ENCODE measurements at regions not wholly inside any gene's neighbourhood (a gene's known extent, or its start where the extent isn't known, plus 50 kb on each side); places are given as distances from the start of the nearest gene placed in this dataset.

- H3K9me3 ChIP-seq (ENCODE audit: insufficient read depth, low read length): no peaks in the 10 kb centered on the region
- no peak overlapping the region for H3K4me3 ChIP-seq (ENCODE audit: low read length)
- H3K36me3 ChIP-seq (replicated peaks; ENCODE audit: low read depth, low read length): no peaks in the 10 kb centered on the region
- H3K9ac ChIP-seq (ENCODE audit: low read length): no peak overlapping the region
- H2AFZ ChIP-seq (ENCODE audit: low read depth, low read length): no peak overlapping the region
- no peaks in the 10 kb centered on the region for H3K79me2 ChIP-seq (ENCODE audit: low read length)
- no peak for TF ChIP-seq EZH2phosphoT487 (IDR thresholded peaks at IDR 0.05; ENCODE audit: low read depth)
- TF ChIP-seq CTCF (IDR thresholded peaks at IDR 0.05; ENCODE audit: low read depth, low read length): no peak
- peaks cover 30% of the 10 kb centered on the region for H3K27me3 ChIP-seq (ENCODE audit: low read depth, low read length)
- no peaks in the 10 kb centered on the region for H4K20me1 ChIP-seq (ENCODE audit: insufficient read depth, low read length)
- no peak overlapping the region for H3K27ac ChIP-seq (ENCODE audit: low read length)
- no peaks in the 10 kb centered on the region for H3K4me1 ChIP-seq (ENCODE audit: low read length)
- H3K4me2 ChIP-seq (ENCODE audit: low read length): no peak overlapping the region
Observed at GRCh38 chr20:40254023-40254772, 434.8 kb downstream of the MAFB start.

GRCh38 chr20:40251284-40251932 lies 437.6 kb downstream of the MAFB start:
- Histone ChIP-seq H3K4me3 (ENCODE audit: low read length) (no peak overlapping the region), H3K36me3 (replicated peaks; ENCODE audit: low read depth, low read length) (no peaks in the 10 kb centered on the region), H4K20me1 (ENCODE audit: insufficient read depth, low read length) (no peaks in the 10 kb centered on the region), H3K4me1 (ENCODE audit: low read length) (no peaks in the 10 kb centered on the region), H3K9ac (ENCODE audit: low read length) (no peak overlapping the region), H3K79me2 (ENCODE audit: low read length) (no peaks in the 10 kb centered on the region), H3K9me3 (ENCODE audit: insufficient read depth, low read length) (no peaks in the 10 kb centered on the region), H3K27me3 (ENCODE audit: low read depth, low read length) (peaks cover 11% of the 10 kb centered on the region; the same call in 1 of the 2 replicates), H2AFZ (ENCODE audit: low read depth, low read length) (no peak overlapping the region), H3K27ac (ENCODE audit: low read length) (no peak overlapping the region), H3K4me2 (ENCODE audit: low read length) (no peak overlapping the region)
- TF ChIP-seq CTCF (IDR thresholded peaks at IDR 0.05; ENCODE audit: low read depth, low read length) (peak; percentile 72), EZH2phosphoT487 (IDR thresholded peaks at IDR 0.05; ENCODE audit: low read depth) (no peak)

- Histone ChIP-seq H3K9me3 (ENCODE audit: insufficient read depth, low read length) (no peaks in the 10 kb centered on the region), H3K27ac (ENCODE audit: low read length) (no peak overlapping the region), H3K9ac (ENCODE audit: low read length) (no peak overlapping the region), H3K4me2 (ENCODE audit: low read length) (no peak overlapping the region), H3K27me3 (ENCODE audit: low read depth, low read length) (no peaks in the 10 kb centered on the region; the same call in 1 of the 2 replicates), H3K4me1 (ENCODE audit: low read length) (no peaks in the 10 kb centered on the region), H3K4me3 (ENCODE audit: low read length) (no peak overlapping the region), H2AFZ (ENCODE audit: low read depth, low read length) (no peak overlapping the region), H4K20me1 (ENCODE audit: insufficient read depth, low read length) (no peaks in the 10 kb centered on the region), H3K36me3 (replicated peaks; ENCODE audit: low read depth, low read length) (no peaks in the 10 kb centered on the region), H3K79me2 (ENCODE audit: low read length) (no peaks in the 10 kb centered on the region)
- TF ChIP-seq EZH2phosphoT487 (IDR thresholded peaks at IDR 0.05; ENCODE audit: low read depth) (no peak), CTCF (IDR thresholded peaks at IDR 0.05; ENCODE audit: low read depth, low read length) (no peak)
Observed at GRCh38 chr20:40249805-40250204, 439.2 kb downstream of the MAFB start.

- no peak overlapping the region for H3K27ac ChIP-seq (ENCODE audit: low read length)
- no peaks in the 10 kb centered on the region for H3K79me2 ChIP-seq (ENCODE audit: low read length)
- no peak overlapping the region for H3K9ac ChIP-seq (ENCODE audit: low read length)
- H3K9me3 ChIP-seq (ENCODE audit: insufficient read depth, low read length): no peaks in the 10 kb centered on the region
- no peak overlapping the region for H2AFZ ChIP-seq (ENCODE audit: low read depth, low read length)
- H3K27me3 ChIP-seq (ENCODE audit: low read depth, low read length): no peaks in the 10 kb centered on the region
- no peaks in the 10 kb centered on the region for H4K20me1 ChIP-seq (ENCODE audit: insufficient read depth, low read length)
- no peak for TF ChIP-seq CTCF (IDR thresholded peaks at IDR 0.05; ENCODE audit: low read depth, low read length)
- TF ChIP-seq EZH2phosphoT487 (IDR thresholded peaks at IDR 0.05; ENCODE audit: low read depth): no peak
- H3K4me1 ChIP-seq (ENCODE audit: low read length): no peaks in the 10 kb centered on the region
- no peak overlapping the region for H3K4me2 ChIP-seq (ENCODE audit: low read length)
- H3K36me3 ChIP-seq (replicated peaks; ENCODE audit: low read depth, low read length): no peaks in the 10 kb centered on the region
- no peak overlapping the region for H3K4me3 ChIP-seq (ENCODE audit: low read length)
Observed at GRCh38 chr20:40245829-40246228, 443.2 kb downstream of the MAFB start.
